Fibroblast of lung (primary cell): ENCODE measurements at regions not wholly inside any gene's neighbourhood (a gene's known extent, or its start where the extent isn't known, plus 50 kb on each side); places are given as distances from the start of the nearest gene placed in this dataset.

Experiments used
- DNase-seq, 2 donors: peaks; one replicate each; pipeline versions ENCODE4 v3.0.0 to v3.0.0-alpha.2; 2010; ENCODE audit warnings: low read depth in 2 of 2
- H2AFZ ChIP-seq: 2 replicates; pipeline ENCODE4 v1.5.1; 2012; ENCODE audit warnings: low read length, control low read depth, inconsistent platforms
- H3K27ac ChIP-seq: 2 replicates; pipeline ENCODE4 v1.5.1; 2011; ENCODE audit warnings: low read length, control low read depth; ENCODE audit not compliant: insufficient read depth
- H3K27me3 ChIP-seq: 2 replicates; pipeline ENCODE4 v1.5.1; 2011; ENCODE audit warnings: mild to moderate bottlenecking, low read length; ENCODE audit not compliant: control insufficient read depth, insufficient read depth
- H3K36me3 ChIP-seq: 2 replicates; pipeline ENCODE4 v1.5.1; 2011; ENCODE audit warnings: low read length; ENCODE audit not compliant: control insufficient read depth, insufficient read depth
- H3K4me1 ChIP-seq: 2 replicates; pipeline ENCODE4 v1.5.1; 2011; ENCODE audit warnings: low read length; ENCODE audit not compliant: control insufficient read depth, insufficient read depth; ENCODE audit errors: extremely low read depth
- H3K4me2 ChIP-seq: 2 replicates; pipeline ENCODE4 v1.5.1; 2011; ENCODE audit warnings: low read length, control low read depth; ENCODE audit not compliant: insufficient read depth; ENCODE audit errors: extremely low read depth
- H3K4me3 ChIP-seq, 4 experiments: fragments of 200-600 bp in 1 of 4; sonication (generic) in 1 of 4; replicated peaks in 1 of 4; 2 replicates each; pipeline ENCODE4 v1.5.1; 2011 to 2016; ENCODE audit warnings: low read length in 4 of 4, low read depth in 3 of 4, mild to moderate bottlenecking in 3 of 4, control low read depth in 2 of 4, inconsistent platforms in 1 of 4, mixed read lengths in 1 of 4; ENCODE audit not compliant: insufficient read depth in 1 of 4; ENCODE audit errors: control extremely low read depth in 1 of 4
- H3K79me2 ChIP-seq: 2 replicates; pipeline ENCODE4 v1.5.1; 2012; ENCODE audit warnings: mild to moderate bottlenecking, low read length, inconsistent platforms; ENCODE audit not compliant: control insufficient read depth, insufficient read depth
- H3K9ac ChIP-seq: 2 replicates; pipeline ENCODE4 v1.5.1; 2011; ENCODE audit warnings: mild to moderate bottlenecking, low read length, control low read depth; ENCODE audit not compliant: insufficient read depth
- H3K9me3 ChIP-seq: 2 replicates; pipeline ENCODE4 v1.5.1; 2012; ENCODE audit warnings: low read depth, low read length; ENCODE audit not compliant: control insufficient read depth, insufficient read depth
- H4K20me1 ChIP-seq: 2 replicates; pipeline ENCODE4 v1.5.1; 2011; ENCODE audit warnings: low read length; ENCODE audit not compliant: control insufficient read depth, insufficient read depth; ENCODE audit errors: extremely low read depth
- EZH2 ChIP-seq: IDR thresholded peaks from 2 replicates; pipeline ENCODE4 v1.5.1; 2012; ENCODE audit warnings: low read length, control low read depth, mild to moderate bottlenecking; ENCODE audit errors: missing control alignments
- TF ChIP-seq, protein P1 (sequence below), 2 donors: IDR thresholded peaks in 1 of 2; conservative IDR thresholded peaks in 1 of 2; 1 replicate in 1 of 2; 2 replicates in 1 of 2; pipeline ENCODE4 v1.5.1; 2011 to 2012; ENCODE audit warnings: low read length in 2 of 2, control low read depth in 1 of 2, inconsistent platforms in 1 of 2, low read depth in 1 of 2, mild to moderate bottlenecking in 1 of 2

DNA sequence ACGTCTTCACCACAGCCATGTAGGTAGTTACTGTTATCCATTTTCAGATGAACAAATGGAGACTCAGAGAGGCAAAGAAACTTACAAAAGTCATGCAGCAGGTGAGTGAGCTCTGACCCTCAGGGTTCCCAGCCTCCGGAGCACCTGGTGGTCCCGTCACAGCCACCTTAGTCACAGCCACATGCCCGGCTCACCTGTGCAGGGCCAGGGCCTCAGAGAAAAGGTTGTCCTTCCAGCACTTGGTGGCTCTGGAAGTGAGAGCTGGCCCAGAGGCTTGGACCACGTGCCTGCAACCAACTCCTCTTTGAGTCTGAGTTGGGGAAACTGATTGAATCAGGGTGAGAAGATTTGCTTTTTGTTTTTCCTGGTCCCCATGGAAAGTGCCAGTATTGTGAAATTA, 189.3 kb downstream of the GLI2 start:
- no peaks in the 10 kb centered on the region for H3K9me3 ChIP-seq
- H3K79me2 ChIP-seq, result no peaks in the 10 kb centered on the region
- H2AFZ ChIP-seq, result no peak overlapping the region
- H3K4me1 ChIP-seq, result no peaks in the 10 kb centered on the region
- peaks cover 5% of the 10 kb centered on the region for H3K36me3 ChIP-seq
- H3K4me2 ChIP-seq, result no peak overlapping the region
- H4K20me1 ChIP-seq, result no peaks in the 10 kb centered on the region
- no peaks in the 10 kb centered on the region for H3K27me3 ChIP-seq
- no peak overlapping the region for H3K9ac ChIP-seq
- TF ChIP-seq, protein P1, sequence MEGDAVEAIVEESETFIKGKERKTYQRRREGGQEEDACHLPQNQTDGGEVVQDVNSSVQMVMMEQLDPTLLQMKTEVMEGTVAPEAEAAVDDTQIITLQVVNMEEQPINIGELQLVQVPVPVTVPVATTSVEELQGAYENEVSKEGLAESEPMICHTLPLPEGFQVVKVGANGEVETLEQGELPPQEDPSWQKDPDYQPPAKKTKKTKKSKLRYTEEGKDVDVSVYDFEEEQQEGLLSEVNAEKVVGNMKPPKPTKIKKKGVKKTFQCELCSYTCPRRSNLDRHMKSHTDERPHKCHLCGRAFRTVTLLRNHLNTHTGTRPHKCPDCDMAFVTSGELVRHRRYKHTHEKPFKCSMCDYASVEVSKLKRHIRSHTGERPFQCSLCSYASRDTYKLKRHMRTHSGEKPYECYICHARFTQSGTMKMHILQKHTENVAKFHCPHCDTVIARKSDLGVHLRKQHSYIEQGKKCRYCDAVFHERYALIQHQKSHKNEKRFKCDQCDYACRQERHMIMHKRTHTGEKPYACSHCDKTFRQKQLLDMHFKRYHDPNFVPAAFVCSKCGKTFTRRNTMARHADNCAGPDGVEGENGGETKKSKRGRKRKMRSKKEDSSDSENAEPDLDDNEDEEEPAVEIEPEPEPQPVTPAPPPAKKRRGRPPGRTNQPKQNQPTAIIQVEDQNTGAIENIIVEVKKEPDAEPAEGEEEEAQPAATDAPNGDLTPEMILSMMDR (conservative IDR thresholded peaks at IDR 0.05 in 1 of 2, IDR thresholded peaks at IDR 0.05 in 1 of 2; ENCODE audit: low read depth in 1 of 2, low read length in 2 of 2), result no peak
- TF ChIP-seq EZH2, result no peak
- no peak overlapping the region for H3K4me3 ChIP-seq
- H3K27ac ChIP-seq, result no peak overlapping the region
- DNase-seq, result no peak

DNA sequence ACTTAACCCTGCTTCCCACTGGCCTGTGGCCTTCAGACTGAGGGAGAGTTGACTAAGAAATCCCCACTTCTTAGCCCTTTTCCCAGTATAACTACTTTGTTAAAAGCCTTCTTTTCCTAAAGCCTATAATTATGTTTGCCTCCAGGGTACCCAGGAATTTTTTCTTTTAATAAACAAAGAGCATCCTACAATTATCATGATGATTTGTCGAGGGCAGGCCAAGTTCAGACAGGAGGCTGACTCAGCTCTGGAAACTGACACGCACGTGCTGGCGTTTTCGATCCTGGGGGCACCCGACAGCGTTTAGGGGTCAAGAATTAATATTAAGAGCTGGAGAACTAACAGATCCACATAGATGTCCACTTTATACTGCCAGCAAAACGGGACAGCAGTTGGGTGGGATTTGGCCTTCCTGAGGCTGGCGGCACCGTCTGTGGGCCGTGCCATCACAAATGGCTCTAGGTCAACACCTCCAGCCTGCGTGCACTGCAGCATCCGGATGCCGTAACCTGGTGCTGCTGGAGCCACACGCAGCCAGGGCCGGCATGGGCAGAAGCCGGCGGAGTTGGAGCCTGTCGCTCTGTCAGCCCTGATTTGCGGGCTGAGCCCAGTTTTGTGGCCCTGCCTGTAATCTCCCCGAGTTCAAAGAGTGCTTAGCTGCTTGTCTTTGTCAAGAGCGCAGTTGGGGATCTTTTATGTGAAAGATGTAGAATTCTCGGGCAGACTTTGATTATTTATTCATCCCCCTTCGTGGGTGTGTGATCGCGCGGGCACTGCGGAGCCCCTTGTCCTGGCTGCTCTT, 191.0 kb downstream of the GLI2 start:
- peaks cover 5% of the 10 kb centered on the region for H3K36me3 ChIP-seq
- TF ChIP-seq EZH2, result no peak
- TF ChIP-seq, protein P1 (conservative IDR thresholded peaks at IDR 0.05 in 1 of 2, IDR thresholded peaks at IDR 0.05 in 1 of 2; ENCODE audit: low read depth in 1 of 2, low read length in 2 of 2), result no peak
- H3K4me2 ChIP-seq, result no peak overlapping the region
- H3K4me3 ChIP-seq, result no peak overlapping the region
- H3K79me2 ChIP-seq, result peaks cover 2% of the 10 kb centered on the region
- H2AFZ ChIP-seq, result no peak overlapping the region
- H4K20me1 ChIP-seq, result no peaks in the 10 kb centered on the region
- H3K27ac ChIP-seq, result no peak overlapping the region
- no peaks in the 10 kb centered on the region for H3K9me3 ChIP-seq
- no peaks in the 10 kb centered on the region for H3K4me1 ChIP-seq
- H3K9ac ChIP-seq, result no peak overlapping the region
- peak in 1 of 2 donors; percentile 40 for DNase-seq
- H3K27me3 ChIP-seq, result no peaks in the 10 kb centered on the region

DNA sequence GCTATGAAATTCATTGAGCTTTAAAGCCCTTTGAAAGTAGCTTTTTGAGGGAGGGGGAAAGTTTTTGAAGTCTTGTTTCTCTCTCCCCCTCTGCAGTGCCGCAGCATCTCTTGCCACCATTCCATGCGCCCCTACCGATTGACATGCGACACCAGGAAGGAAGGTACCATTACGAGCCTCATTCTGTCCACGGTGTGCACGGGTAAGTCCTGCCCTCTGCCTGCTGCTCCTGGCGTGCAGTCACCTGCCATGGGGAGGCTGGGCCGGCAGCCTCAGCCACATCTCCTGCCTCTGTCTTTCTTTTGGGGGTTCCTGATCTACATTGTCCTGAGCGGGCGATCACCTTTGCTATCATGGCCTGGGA, 191.6 kb downstream of the GLI2 start:
- H2AFZ ChIP-seq, result no peak overlapping the region
- H4K20me1 ChIP-seq, result no peaks in the 10 kb centered on the region
- H3K27ac ChIP-seq, result no peak overlapping the region
- no peaks in the 10 kb centered on the region for H3K9me3 ChIP-seq
- H3K4me2 ChIP-seq, result no peak overlapping the region
- H3K79me2 ChIP-seq, result peaks cover 3% of the 10 kb centered on the region
- no peak overlapping the region for H3K4me3 ChIP-seq
- H3K36me3 ChIP-seq, result peaks cover 5% of the 10 kb centered on the region
- no peaks in the 10 kb centered on the region for H3K27me3 ChIP-seq
- H3K9ac ChIP-seq, result no peak overlapping the region
- TF ChIP-seq, protein P1 (conservative IDR thresholded peaks at IDR 0.05 in 1 of 2, IDR thresholded peaks at IDR 0.05 in 1 of 2; ENCODE audit: low read depth in 1 of 2, low read length in 2 of 2), result no peak
- no peak for TF ChIP-seq EZH2
- no peak for DNase-seq
- H3K4me1 ChIP-seq, result no peaks in the 10 kb centered on the region
